ENCODE measurements at regions not wholly inside any gene's neighbourhood (a gene's known extent, or its start where the extent isn't known, plus 50 kb on each side); places are given as distances from the start of the nearest gene placed in this dataset.
A peak's percentile ranks its signal among the peaks of the same experiment; 100 is the strongest.

DNA sequence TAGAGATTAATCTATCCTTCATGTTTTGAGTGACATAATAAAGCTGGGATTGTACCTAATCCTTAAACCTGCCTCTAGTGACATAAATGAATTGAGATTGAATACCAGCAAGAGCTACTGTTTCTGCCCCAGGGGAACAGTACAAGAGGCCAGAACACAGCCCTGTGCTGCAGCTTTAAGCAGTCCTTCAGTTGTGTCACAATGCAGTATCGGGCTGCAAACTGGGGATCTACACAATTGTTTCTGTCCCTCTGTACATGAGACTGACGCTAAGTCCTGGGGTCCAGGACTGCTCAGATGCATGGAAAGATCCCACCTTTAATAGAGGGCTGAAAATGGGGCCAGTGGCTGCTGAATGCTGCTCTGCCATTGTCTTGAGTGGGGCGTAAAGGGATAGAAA is 87.5 kb downstream of the MINAR1 start:
- no peaks in the 10 kb centered on the region for H3K36me3 Mint-ChIP-seq
- no peaks in the 10 kb centered on the region for H3K9me3 Mint-ChIP-seq
- no peak for ATAC-seq
- H3K4me3 Mint-ChIP-seq: no peak overlapping the region
- DNase-seq: no peak
- H3K27me3 Mint-ChIP-seq: peaks cover 3 to 31% (median 5%) of the 10 kb centered on the region in 5 donors
- POLR2A ChIA-PET: no interaction called here
- no peaks in the 10 kb centered on the region for H3K4me1 Mint-ChIP-seq
- H3K27ac Mint-ChIP-seq: no peak overlapping the region

- ATAC-seq (no peak), DNase-seq (no peak)
- no peaks in the 10 kb centered on the region for H3K36me3 Mint-ChIP-seq
- H3K27me3 Mint-ChIP-seq: peaks cover 3 to 31% (median 5%) of the 10 kb centered on the region in 5 donors
- H3K27ac Mint-ChIP-seq: peak overlapping the region in 1 of 10 donors; percentile 10
- H3K4me1 Mint-ChIP-seq: no peaks in the 10 kb centered on the region
- no peak overlapping the region for H3K4me3 Mint-ChIP-seq
- no peaks in the 10 kb centered on the region for H3K9me3 Mint-ChIP-seq
- POLR2A ChIA-PET: no interaction called here
These were observed 88.5 kb downstream of the MINAR1 start for GRCh38 chr15:79520654-79521053.

- Mint-ChIP-seq H3K9me3 (no peaks in the 10 kb centered on the region), H3K27me3 (peaks cover 1 to 24% (median 7%) of the 10 kb centered on the region in 5 donors), H3K4me1 (no peaks in the 10 kb centered on the region), H3K27ac (no peak overlapping the region), H3K4me3 (no peak overlapping the region), H3K36me3 (no peaks in the 10 kb centered on the region)
- DNase-seq (no peak), ATAC-seq (no peak)
- POLR2A ChIA-PET: no interaction called here
These were observed 90.5 kb downstream of the MINAR1 start for GRCh38 chr15:79522656-79523055.

- ATAC-seq (no peak), DNase-seq (no peak)
- H3K27me3 Mint-ChIP-seq: peaks cover 1 to 22% (median 7%) of the 10 kb centered on the region in 5 donors
- H3K27ac Mint-ChIP-seq: no peak overlapping the region
- no peaks in the 10 kb centered on the region for H3K36me3 Mint-ChIP-seq
- POLR2A ChIA-PET: no interaction called here
- H3K4me3 Mint-ChIP-seq: no peak overlapping the region
- no peaks in the 10 kb centered on the region for H3K4me1 Mint-ChIP-seq
- H3K9me3 Mint-ChIP-seq: no peaks in the 10 kb centered on the region
These were observed 91.1 kb downstream of the MINAR1 start for GRCh38 chr15:79523266-79523665.

DNA sequence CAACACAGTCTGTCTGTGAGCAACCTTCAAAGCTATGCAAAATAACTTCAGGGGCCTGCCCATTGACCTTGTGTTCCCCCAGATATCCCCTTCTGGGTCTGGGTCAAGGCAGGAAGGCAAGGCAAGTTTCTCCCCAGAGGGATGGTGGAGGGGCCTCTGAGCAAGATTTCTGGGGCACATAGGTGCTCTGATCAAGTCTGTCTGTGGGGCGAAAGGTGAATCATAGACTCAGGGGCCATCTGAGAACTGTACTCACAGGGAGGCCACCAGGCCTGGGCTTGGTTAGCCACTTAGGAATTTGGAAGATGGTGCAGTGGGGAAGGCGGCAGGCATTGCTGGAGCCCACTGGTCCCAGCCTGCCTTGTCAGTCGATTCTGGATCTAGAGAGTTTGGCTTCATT is 92.4 kb downstream of the MINAR1 start:
- Mint-ChIP-seq H3K27ac (no peak overlapping the region), H3K4me1 (no peaks in the 10 kb centered on the region), H3K27me3 (peaks cover 3 to 24% (median 7%) of the 10 kb centered on the region in 5 donors), H3K4me3 (no peak overlapping the region), H3K9me3 (no peaks in the 10 kb centered on the region), H3K36me3 (no peaks in the 10 kb centered on the region)
- DNase-seq: peak in 1 of 10 donors; percentile 57
- ATAC-seq: no peak
- POLR2A ChIA-PET: no interaction called here

DNA sequence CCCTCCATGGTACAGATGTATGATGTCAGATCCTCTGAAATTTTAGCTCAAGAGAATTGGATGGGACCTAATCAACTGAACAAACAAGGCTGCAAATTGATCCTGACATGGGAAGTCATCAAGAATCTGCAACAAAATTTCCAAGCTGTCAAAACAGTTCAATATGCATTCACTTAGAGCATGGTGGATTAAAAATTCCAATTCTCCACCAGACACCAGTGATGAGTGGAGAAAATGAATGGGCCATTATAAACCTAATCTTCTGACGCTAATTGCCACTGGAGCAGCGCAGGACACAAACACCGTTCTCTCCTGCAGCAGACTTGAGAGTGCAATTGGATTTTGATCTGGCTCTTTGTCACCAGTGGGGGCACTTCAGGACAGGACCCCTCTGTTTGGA is 94.2 kb downstream of the MINAR1 start:
- Mint-ChIP-seq H3K4me1 (no peaks in the 10 kb centered on the region), H3K27me3 (peaks cover 6 to 43% (median 11%) of the 10 kb centered on the region in 5 donors), H3K27ac (no peak overlapping the region), H3K36me3 (no peaks in the 10 kb centered on the region), H3K4me3 (no peak overlapping the region), H3K9me3 (no peaks in the 10 kb centered on the region)
- POLR2A ChIA-PET: no interaction called here
- no peak for ATAC-seq
- no peak for DNase-seq

- Mint-ChIP-seq H3K27ac (no peak overlapping the region), H3K9me3 (no peaks in the 10 kb centered on the region), H3K4me3 (no peak overlapping the region), H3K27me3 (peaks cover 7 to 47% (median 17%) of the 10 kb centered on the region in 5 donors), H3K4me1 (no peaks in the 10 kb centered on the region), H3K36me3 (no peaks in the 10 kb centered on the region)
- DNase-seq: no peak
- no peak for ATAC-seq
- POLR2A ChIA-PET: no interaction called here
These were observed 95.7 kb downstream of the MINAR1 start for GRCh38 chr15:79527821-79528220.

- H3K36me3 Mint-ChIP-seq: no peaks in the 10 kb centered on the region
- POLR2A ChIA-PET: no interaction called here
- no peaks in the 10 kb centered on the region for H3K9me3 Mint-ChIP-seq
- H3K4me1 Mint-ChIP-seq: no peaks in the 10 kb centered on the region
- peaks cover 10 to 47% (median 21%) of the 10 kb centered on the region in 5 donors for H3K27me3 Mint-ChIP-seq
- ATAC-seq: no peak
- no peak overlapping the region for H3K4me3 Mint-ChIP-seq
- DNase-seq: no peak
- no peak overlapping the region for H3K27ac Mint-ChIP-seq
These were observed 97.1 kb downstream of the MINAR1 start for GRCh38 chr15:79529157-79529785.

GRCh38 chr15:79535536-79535935 is 103.4 kb downstream of the MINAR1 start:
- no peaks in the 10 kb centered on the region for H3K9me3 Mint-ChIP-seq
- no peak overlapping the region for H3K27ac Mint-ChIP-seq
- DNase-seq: no peak
- H3K4me1 Mint-ChIP-seq: no peaks in the 10 kb centered on the region
- no peak overlapping the region for H3K4me3 Mint-ChIP-seq
- H3K36me3 Mint-ChIP-seq: no peaks in the 10 kb centered on the region
- POLR2A ChIA-PET: no interaction called here
- no peak for ATAC-seq
- peaks cover 5 to 30% (median 11%) of the 10 kb centered on the region in 5 donors for H3K27me3 Mint-ChIP-seq

DNA sequence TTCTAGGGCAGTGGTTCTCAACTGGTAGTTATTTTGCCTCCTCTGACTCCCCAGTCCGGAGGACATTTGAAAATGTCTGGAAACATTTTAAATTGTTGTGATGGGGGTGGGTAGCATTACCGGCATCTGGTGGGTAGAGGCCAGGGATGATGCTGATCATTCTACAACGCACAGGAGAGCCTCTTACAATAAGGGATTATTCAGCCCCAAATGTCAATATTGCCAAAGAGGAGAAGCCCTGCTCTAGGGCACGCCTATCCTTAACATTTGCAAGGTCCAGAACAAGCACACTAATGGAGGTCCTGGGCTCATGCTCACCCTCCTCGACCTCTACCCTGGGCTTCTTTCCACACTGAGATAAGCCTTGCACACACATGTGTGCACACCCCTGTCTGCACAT is 106.4 kb downstream of the MINAR1 start:
- Mint-ChIP-seq H3K9me3 (no peaks in the 10 kb centered on the region), H3K27me3 (peaks cover 5 to 28% (median 7%) of the 10 kb centered on the region in 5 donors), H3K27ac (no peak overlapping the region), H3K4me1 (no peaks in the 10 kb centered on the region), H3K4me3 (no peak overlapping the region), H3K36me3 (no peaks in the 10 kb centered on the region)
- DNase-seq: no peak
- ATAC-seq: no peak
- POLR2A ChIA-PET: no interaction called here

DNA sequence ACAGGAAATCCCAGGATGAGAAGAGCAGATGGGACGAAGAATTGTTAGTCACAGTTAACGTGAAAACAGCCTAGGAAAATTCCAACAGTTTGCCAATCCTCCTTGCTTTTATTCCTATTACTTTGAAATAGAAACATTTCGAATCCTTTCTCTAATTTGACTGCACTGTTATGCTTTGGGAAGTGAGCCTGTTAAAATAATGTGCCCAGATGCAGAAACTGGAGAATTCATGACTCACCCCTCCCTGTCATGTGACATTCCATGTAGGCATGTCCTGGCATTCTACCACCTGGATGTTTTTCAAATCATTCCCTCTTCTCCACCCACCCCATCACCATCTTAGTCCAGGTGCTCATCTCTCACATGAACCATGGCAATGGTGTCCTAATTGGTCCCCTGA is 107.3 kb downstream of the MINAR1 start:
- POLR2A ChIA-PET: no interaction called here
- no peaks in the 10 kb centered on the region for H3K9me3 Mint-ChIP-seq
- peaks cover 2 to 22% (median 7%) of the 10 kb centered on the region in 5 donors for H3K27me3 Mint-ChIP-seq
- ATAC-seq (no peak), DNase-seq (no peak)
- no peak overlapping the region for H3K4me3 Mint-ChIP-seq
- H3K27ac Mint-ChIP-seq: no peak overlapping the region
- H3K36me3 Mint-ChIP-seq: no peaks in the 10 kb centered on the region
- no peaks in the 10 kb centered on the region for H3K4me1 Mint-ChIP-seq

DNA sequence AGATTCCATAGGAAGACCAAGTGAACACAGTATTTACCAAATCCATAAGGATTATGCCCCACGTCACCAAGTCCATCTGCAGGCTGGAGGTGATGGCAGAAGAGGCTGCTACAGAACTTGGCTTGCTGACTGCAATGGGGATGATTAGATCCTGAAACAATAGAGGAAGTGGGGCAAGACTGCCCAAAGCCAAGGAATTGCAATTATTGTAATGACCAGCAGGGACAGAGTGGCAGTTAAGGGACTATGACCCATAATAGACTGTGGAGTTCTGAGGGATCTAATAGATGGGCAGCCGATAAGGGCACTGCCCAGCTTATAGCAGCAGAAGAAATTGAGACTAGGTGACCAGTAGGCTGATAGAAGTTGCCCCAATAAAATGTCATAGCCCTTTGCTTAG is 108.4 kb downstream of the MINAR1 start:
- DNase-seq: no peak
- no peak overlapping the region for H3K4me3 Mint-ChIP-seq
- no peaks in the 10 kb centered on the region for H3K4me1 Mint-ChIP-seq

GRCh38 chr15:79541196-79541595 is 109.1 kb downstream of the MINAR1 start:
- ATAC-seq (no peak), DNase-seq (no peak)
- Mint-ChIP-seq H3K4me1 (no peaks in the 10 kb centered on the region), H3K4me3 (no peak overlapping the region), H3K27ac (no peak overlapping the region), H3K36me3 (no peaks in the 10 kb centered on the region), H3K27me3 (peaks cover 3 to 21% (median 7%) of the 10 kb centered on the region in 5 donors), H3K9me3 (no peaks in the 10 kb centered on the region)
- POLR2A ChIA-PET: no interaction called here

More for the DNA sequence above, 108.4 kb downstream of the MINAR1 start:
- Mint-ChIP-seq H3K27ac (no peak overlapping the region), H3K36me3 (no peaks in the 10 kb centered on the region), H3K9me3 (no peaks in the 10 kb centered on the region), H3K27me3 (peaks cover 2 to 20% (median 7%) of the 10 kb centered on the region in 5 donors)
- POLR2A ChIA-PET: no interaction called here
- no peak for ATAC-seq

DNA sequence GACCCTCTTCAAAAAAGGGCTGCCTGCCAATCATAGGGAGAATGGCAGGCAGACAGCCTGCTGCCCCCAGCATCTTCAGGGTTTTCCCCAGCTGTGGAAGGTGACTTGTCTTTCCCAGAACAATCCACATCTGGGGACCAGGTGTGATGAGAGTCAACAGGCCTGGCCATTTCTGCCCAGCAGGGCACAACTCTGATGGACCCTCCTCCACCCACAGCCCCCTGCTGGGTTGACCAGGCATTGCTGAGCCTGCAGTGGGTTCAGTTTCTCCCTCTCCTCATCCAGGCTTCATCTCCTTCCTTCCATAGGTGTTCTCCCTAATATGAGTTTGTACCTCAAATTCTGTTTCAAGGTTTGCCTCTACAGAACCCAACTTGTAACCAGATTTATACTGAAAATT is 111.0 kb downstream of the MINAR1 start:
- ATAC-seq: no peak
- H3K36me3 Mint-ChIP-seq: no peaks in the 10 kb centered on the region
- no peak overlapping the region for H3K4me3 Mint-ChIP-seq
- no peaks in the 10 kb centered on the region for H3K9me3 Mint-ChIP-seq
- no peaks in the 10 kb centered on the region for H3K4me1 Mint-ChIP-seq
- peaks cover 4 to 15% (median 8%) of the 10 kb centered on the region in 5 donors for H3K27me3 Mint-ChIP-seq
- H3K27ac Mint-ChIP-seq: peak overlapping the region in 1 of 10 donors; percentile 12
- POLR2A ChIA-PET: no interaction called here
- DNase-seq: no peak

All from naive thymus-derived CD8-positive, alpha-beta T cell (primary cell).